Mesothelial cell of epicardium (in vitro differentiated cells): ENCODE measurements at regions not wholly inside any gene's neighbourhood (a gene's known extent, or its start where the extent isn't known, plus 50 kb on each side); places are given as distances from the start of the nearest gene placed in this dataset.
"Not testable (repeated sequence)": the region's sequence is repeated elsewhere in the genome, so short reads cannot be mapped to it uniquely, and the experiment has no call there.

Source experiments
- DNase-seq, 2 experiments: peaks; one replicate each; pipeline ENCODE4 v3.0.0; 2021; ENCODE audit warnings: low spot score in 2 of 2; ENCODE audit not compliant: unreplicated experiment in 2 of 2
- H3K27ac Mint-ChIP-seq: 2 replicates; pipeline ENCODE4 v1.8.0; 2021; ENCODE audit warnings: mixed read lengths
- H3K27me3 Mint-ChIP-seq: 2 replicates; pipeline ENCODE4 v1.8.0; 2021; ENCODE audit warnings: low read depth, mixed read lengths
- H3K36me3 Mint-ChIP-seq: 2 replicates; pipeline ENCODE4 v1.8.0; 2021; ENCODE audit warnings: mixed read lengths
- H3K4me1 Mint-ChIP-seq: 2 replicates; pipeline ENCODE4 v1.8.0; 2021; ENCODE audit warnings: mixed read lengths
- H3K4me3 Mint-ChIP-seq: 2 replicates; pipeline ENCODE4 v1.8.0; 2021; ENCODE audit warnings: mild to moderate bottlenecking, moderate library complexity, mixed read lengths
- H3K9me3 Mint-ChIP-seq: 2 replicates; pipeline ENCODE4 v1.8.0; 2021; ENCODE audit warnings: mixed read lengths
- CTCF ChIP-seq: fragments of 200-600 bp; sonication (generic); IDR thresholded peaks from one replicate; pipeline ENCODE4 v1.5.0; 2021; ENCODE audit warnings: antibody characterized with exemption; ENCODE audit not compliant: unreplicated experiment

- H3K9me3 Mint-ChIP-seq, result peaks cover 20% of the 10 kb centered on the region
- H3K27ac Mint-ChIP-seq, result no peak overlapping the region
- peaks cover 7% of the 10 kb centered on the region for H3K36me3 Mint-ChIP-seq
- no peak for TF ChIP-seq CTCF
- H3K4me1 Mint-ChIP-seq, result peaks cover 43% of the 10 kb centered on the region
- no peak overlapping the region for H3K4me3 Mint-ChIP-seq
- H3K27me3 Mint-ChIP-seq, result no peaks in the 10 kb centered on the region
- DNase-seq, result no peak
Measured at GRCh38 chr4:38386654-38387188, 277.3 kb upstream of the KLF3 start.

GRCh38 chr4:38387348-38387747 lies 276.7 kb upstream of the KLF3 start:
- H3K27me3 Mint-ChIP-seq, result no peaks in the 10 kb centered on the region
- H3K4me1 Mint-ChIP-seq, result peaks cover 40% of the 10 kb centered on the region
- H3K27ac Mint-ChIP-seq, result no peak overlapping the region
- peaks cover 25% of the 10 kb centered on the region for H3K9me3 Mint-ChIP-seq
- no peak for TF ChIP-seq CTCF
- H3K4me3 Mint-ChIP-seq, result no peak overlapping the region
- H3K36me3 Mint-ChIP-seq, result peaks cover 11% of the 10 kb centered on the region
- no peak for DNase-seq

GRCh38 chr4:38387819-38388218 lies 276.2 kb upstream of the KLF3 start:
- Mint-ChIP-seq H3K4me3 (no peak overlapping the region), H3K36me3 (peaks cover 11% of the 10 kb centered on the region), H3K9me3 (peaks cover 25% of the 10 kb centered on the region), H3K27me3 (no peaks in the 10 kb centered on the region), H3K4me1 (peaks cover 35% of the 10 kb centered on the region), H3K27ac (no peak overlapping the region)
- no peak for DNase-seq
- TF ChIP-seq CTCF, result no peak

GRCh38 chr4:38388907-38389306 lies 275.1 kb upstream of the KLF3 start:
- H3K36me3 Mint-ChIP-seq, result peaks cover 11% of the 10 kb centered on the region
- H3K27me3 Mint-ChIP-seq, H3K4me3 Mint-ChIP-seq, H3K27ac Mint-ChIP-seq, DNase-seq: not testable (repeated sequence)
- H3K4me1 Mint-ChIP-seq, result peaks cover 27% of the 10 kb centered on the region
- peaks cover 25% of the 10 kb centered on the region for H3K9me3 Mint-ChIP-seq

- Mint-ChIP-seq H3K27ac (no peak overlapping the region), H3K27me3 (no peaks in the 10 kb centered on the region), H3K9me3 (peaks cover 25% of the 10 kb centered on the region), H3K36me3 (peaks cover 11% of the 10 kb centered on the region), H3K4me3 (no peak overlapping the region), H3K4me1 (peaks cover 8% of the 10 kb centered on the region)
- no peak for TF ChIP-seq CTCF
- no peak for DNase-seq
Measured at GRCh38 chr4:38390969-38391545, 272.9 kb upstream of the KLF3 start.

GRCh38 chr4:38392223-38392855 lies 271.7 kb upstream of the KLF3 start:
- no peak overlapping the region for H3K27ac Mint-ChIP-seq
- H3K36me3 Mint-ChIP-seq, result peaks cover 11% of the 10 kb centered on the region
- no peak for TF ChIP-seq CTCF
- no peak for DNase-seq
- peaks cover 25% of the 10 kb centered on the region for H3K9me3 Mint-ChIP-seq
- no peak overlapping the region for H3K4me3 Mint-ChIP-seq
- H3K27me3 Mint-ChIP-seq, result no peaks in the 10 kb centered on the region
- peaks cover 8% of the 10 kb centered on the region for H3K4me1 Mint-ChIP-seq
